Neural progenitor cell (in vitro differentiated cells): ENCODE measurements at regions not wholly inside any gene's neighbourhood (a gene's known extent, or its start where the extent isn't known, plus 50 kb on each side); places are given as distances from the start of the nearest gene placed in this dataset.
A peak's percentile ranks its signal among the peaks of the same experiment; 100 is the strongest.

Experiments
- DNase-seq: peaks from one replicate; pipeline ENCODE4 v3.0.0-alpha.2; 2016; ENCODE audit warnings: low spot score
- H2AFZ ChIP-seq: fragments of 200-600 bp; sonication (generic); replicated peaks from 2 replicates; pipeline ENCODE4 v1.6.1; 2016; ENCODE audit warnings: antibody characterized with exemption
- H3F3A ChIP-seq: fragments of 200-600 bp; sonication (generic); 2 replicates; pipeline ENCODE4 v1.6.1; 2016; ENCODE audit warnings: antibody characterized with exemption, low read depth
- H3K27ac ChIP-seq: fragments of 200-600 bp; sonication (generic); 2 replicates; pipeline ENCODE4 v1.5.1; 2016; ENCODE audit warnings: mild to moderate bottlenecking
- H3K27me3 ChIP-seq: fragments of 200-600 bp; sonication (generic); 2 replicates; pipeline ENCODE4 v1.6.1; 2016; ENCODE audit warnings: mild to moderate bottlenecking, moderate library complexity
- H3K36me3 ChIP-seq: fragments of 200-600 bp; sonication (generic); 2 replicates; pipeline ENCODE4 v1.5.1; 2016
- H3K4me1 ChIP-seq: fragments of 200-600 bp; sonication (generic); 2 replicates; pipeline ENCODE4 v1.6.1; 2016; ENCODE audit warnings: mixed run types
- H3K4me2 ChIP-seq: fragments of 200-600 bp; sonication (generic); 2 replicates; pipeline ENCODE4 v1.6.1; 2016
- H3K4me3 ChIP-seq: fragments of 200-600 bp; sonication (generic); 2 replicates; pipeline ENCODE4 v1.5.1; 2016
- H3K79me2 ChIP-seq: fragments of 200-600 bp; sonication (generic); 2 replicates; pipeline ENCODE4 v1.6.1; 2016; ENCODE audit warnings: low read depth
- H3K9ac ChIP-seq: fragments of 200-600 bp; sonication (generic); 2 replicates; pipeline ENCODE4 v1.6.1; 2016
- H3K9me3 ChIP-seq: fragments of 200-600 bp; sonication (generic); 2 replicates; pipeline ENCODE4 v1.5.1; 2016; ENCODE audit warnings: low read depth
- H4K20me1 ChIP-seq: fragments of 200-600 bp; sonication (generic); 2 replicates; pipeline ENCODE4 v1.6.1; 2016; ENCODE audit warnings: low read depth
- H3K27ac Mint-ChIP-seq: 3 replicates; pipeline ENCODE4 v1.8.0; 2021; ENCODE audit warnings: mixed read lengths
- H3K27me3 Mint-ChIP-seq: 2 replicates; pipeline ENCODE4 v1.8.0; 2022; ENCODE audit warnings: low read depth, mild to moderate bottlenecking, inconsistent platforms, moderate library complexity, mixed read lengths; ENCODE audit not compliant: insufficient read depth
- H3K36me3 Mint-ChIP-seq: 3 replicates; pipeline ENCODE4 v1.8.0; 2021; ENCODE audit warnings: mixed read lengths
- H3K4me1 Mint-ChIP-seq: 3 replicates; pipeline ENCODE4 v1.8.0; 2021; ENCODE audit warnings: mixed read lengths
- H3K4me3 Mint-ChIP-seq: 3 replicates; pipeline ENCODE4 v1.8.0; 2021; ENCODE audit warnings: mild to moderate bottlenecking, moderate library complexity, mixed read lengths
- H3K9me3 Mint-ChIP-seq: 3 replicates; pipeline ENCODE4 v1.8.0; 2020; ENCODE audit warnings: mixed read lengths
- CTCF ChIP-seq: fragments of 200-600 bp; sonication (generic); IDR thresholded peaks from 2 replicates; pipeline ENCODE4 v1.5.1; 2017; ENCODE audit warnings: antibody characterized with exemption, mild to moderate bottlenecking
- EZH2 ChIP-seq: fragments of 200-600 bp; sonication (generic); IDR thresholded peaks from 2 replicates; pipeline ENCODE4 v1.6.1; 2017; ENCODE audit warnings: antibody characterized with exemption, mild to moderate bottlenecking, moderate library complexity
- EZH2phosphoT487 ChIP-seq: fragments of 200-600 bp; sonication (generic); IDR thresholded peaks from 2 replicates; pipeline ENCODE4 v1.6.1; 2017; ENCODE audit warnings: antibody characterized with exemption

- Histone ChIP-seq H3K4me3 (no peak overlapping the region), H3K9me3 (no peaks in the 10 kb centered on the region), H3K9ac (no peak overlapping the region), H4K20me1 (no peaks in the 10 kb centered on the region), H2AFZ (peak overlapping the region; percentile 78), H3F3A (no peaks in the 10 kb centered on the region), H3K36me3 (no peaks in the 10 kb centered on the region), H3K4me2 (no peak overlapping the region), H3K4me1 (no peaks in the 10 kb centered on the region), H3K27me3 (no peaks in the 10 kb centered on the region), H3K27ac (no peak overlapping the region), H3K79me2 (no peaks in the 10 kb centered on the region)
- Mint-ChIP-seq H3K4me1 (peaks cover 8% of the 10 kb centered on the region), H3K9me3 (no peaks in the 10 kb centered on the region), H3K27ac (no peak overlapping the region), H3K36me3 (no peaks in the 10 kb centered on the region), H3K4me3 (no peak overlapping the region), H3K27me3 (peaks cover 2% of the 10 kb centered on the region)
- DNase-seq: no peak
- TF ChIP-seq EZH2 (no peak), EZH2phosphoT487 (no peak), CTCF (no peak)
Observed at GRCh38 chr11:91263496-91264365, 960.9 kb upstream of the FAT3 start.

GRCh38 chr11:91261513-91261912 is 963.1 kb upstream of the FAT3 start:
- no peaks in the 10 kb centered on the region for H3F3A ChIP-seq
- H3K79me2 ChIP-seq: no peaks in the 10 kb centered on the region
- H3K4me2 ChIP-seq: no peak overlapping the region
- TF ChIP-seq CTCF (peak; percentile 63), EZH2phosphoT487 (no peak)
- no peaks in the 10 kb centered on the region for H3K9me3 Mint-ChIP-seq
- H3K27ac ChIP-seq: no peak overlapping the region
- no peaks in the 10 kb centered on the region for H3K36me3 ChIP-seq
- H3K9ac ChIP-seq: no peak overlapping the region
- H3K36me3 Mint-ChIP-seq: no peaks in the 10 kb centered on the region
- H3K9me3 ChIP-seq: no peaks in the 10 kb centered on the region
- H2AFZ ChIP-seq: peak overlapping the region; percentile 58
- H3K27me3 ChIP-seq: no peaks in the 10 kb centered on the region
- H3K27me3 Mint-ChIP-seq: no peaks in the 10 kb centered on the region
- no peaks in the 10 kb centered on the region for H4K20me1 ChIP-seq
- H3K4me3 ChIP-seq: no peak overlapping the region
- H3K4me1 Mint-ChIP-seq: peaks cover 8% of the 10 kb centered on the region
- peak; percentile 51 for DNase-seq
- H3K4me1 ChIP-seq: no peaks in the 10 kb centered on the region
- H3K27ac Mint-ChIP-seq: no peak overlapping the region
- no peak overlapping the region for H3K4me3 Mint-ChIP-seq

- no peaks in the 10 kb centered on the region for H3K36me3 ChIP-seq
- no peak overlapping the region for H3K27ac Mint-ChIP-seq
- H3K36me3 Mint-ChIP-seq: no peaks in the 10 kb centered on the region
- H3K27ac ChIP-seq: no peak overlapping the region
- no peaks in the 10 kb centered on the region for H3K9me3 Mint-ChIP-seq
- H3K4me2 ChIP-seq: no peak overlapping the region
- H3K4me1 ChIP-seq: no peaks in the 10 kb centered on the region
- H3K4me1 Mint-ChIP-seq: peaks cover 6% of the 10 kb centered on the region
- H3F3A ChIP-seq: no peaks in the 10 kb centered on the region
- H2AFZ ChIP-seq: no peak overlapping the region
- TF ChIP-seq CTCF (no peak), EZH2phosphoT487 (no peak), EZH2 (no peak)
- H3K9me3 ChIP-seq: no peaks in the 10 kb centered on the region
- H3K4me3 Mint-ChIP-seq: no peak overlapping the region
- no peaks in the 10 kb centered on the region for H4K20me1 ChIP-seq
- H3K27me3 Mint-ChIP-seq: no peaks in the 10 kb centered on the region
- H3K4me3 ChIP-seq: no peak overlapping the region
- no peak overlapping the region for H3K9ac ChIP-seq
- H3K79me2 ChIP-seq: no peaks in the 10 kb centered on the region
- H3K27me3 ChIP-seq: no peaks in the 10 kb centered on the region
- no peak for DNase-seq
Observed at GRCh38 chr11:91258876-91259275, 965.7 kb upstream of the FAT3 start.
